ENCODE measurements at regions not wholly inside any gene's neighbourhood (a gene's known extent, or its start where the extent isn't known, plus 50 kb on each side); places are given as distances from the start of the nearest gene placed in this dataset.
"Not testable (repeated sequence)": the region's sequence is repeated elsewhere in the genome, so short reads cannot be mapped to it uniquely, and the experiment has no call there.

- H3K27ac Mint-ChIP-seq; DNase-seq (ENCODE audit: extremely low spot score, unreplicated experiment); H3K27me3 Mint-ChIP-seq; H3K4me1 Mint-ChIP-seq (ENCODE audit: unreplicated experiment); H3K36me3 Mint-ChIP-seq; H3K4me3 Mint-ChIP-seq; H3K9me3 Mint-ChIP-seq: not testable (repeated sequence)
Measured at GRCh38 chr21:5055027-5055754, 5466.2 kb upstream of the TPTE start.

GRCh38 chr21:5055996-5056962 is 5465.1 kb upstream of the TPTE start:
- not testable (repeated sequence) for DNase-seq (ENCODE audit: extremely low spot score, unreplicated experiment); H3K4me3 Mint-ChIP-seq; H3K4me1 Mint-ChIP-seq (ENCODE audit: unreplicated experiment); H3K27ac Mint-ChIP-seq; H3K27me3 Mint-ChIP-seq; H3K36me3 Mint-ChIP-seq; H3K9me3 Mint-ChIP-seq

- not testable (repeated sequence) for H3K27me3 Mint-ChIP-seq; H3K27ac Mint-ChIP-seq; DNase-seq (ENCODE audit: extremely low spot score, unreplicated experiment); H3K9me3 Mint-ChIP-seq; H3K36me3 Mint-ChIP-seq; H3K4me1 Mint-ChIP-seq (ENCODE audit: unreplicated experiment); H3K4me3 Mint-ChIP-seq
Measured at GRCh38 chr21:5057077-5057476, 5464.3 kb upstream of the TPTE start.

GRCh38 chr21:5060364-5061083 is 5460.9 kb upstream of the TPTE start:
- H3K36me3 Mint-ChIP-seq; H3K27ac Mint-ChIP-seq; DNase-seq (ENCODE audit: extremely low spot score, unreplicated experiment); H3K4me1 Mint-ChIP-seq (ENCODE audit: unreplicated experiment); H3K4me3 Mint-ChIP-seq; H3K9me3 Mint-ChIP-seq; H3K27me3 Mint-ChIP-seq: not testable (repeated sequence)

- not testable (repeated sequence) for H3K27me3 Mint-ChIP-seq; DNase-seq (ENCODE audit: extremely low spot score, unreplicated experiment); H3K9me3 Mint-ChIP-seq; H3K4me1 Mint-ChIP-seq (ENCODE audit: unreplicated experiment); H3K36me3 Mint-ChIP-seq; H3K27ac Mint-ChIP-seq; H3K4me3 Mint-ChIP-seq
Measured at GRCh38 chr21:5064581-5065142, 5456.7 kb upstream of the TPTE start.

GRCh38 chr21:5065240-5066211 is 5455.9 kb upstream of the TPTE start:
- H3K9me3 Mint-ChIP-seq = not testable (repeated sequence)

GRCh38 chr21:5066682-5067251 is 5454.6 kb upstream of the TPTE start:
- H3K27ac Mint-ChIP-seq; H3K27me3 Mint-ChIP-seq; DNase-seq (ENCODE audit: extremely low spot score, unreplicated experiment); H3K9me3 Mint-ChIP-seq; H3K36me3 Mint-ChIP-seq; H3K4me1 Mint-ChIP-seq (ENCODE audit: unreplicated experiment); H3K4me3 Mint-ChIP-seq: not testable (repeated sequence)

More at GRCh38 chr21:5065240-5066211, 5455.9 kb upstream of the TPTE start:
- H3K27me3 Mint-ChIP-seq; H3K36me3 Mint-ChIP-seq; H3K27ac Mint-ChIP-seq; H3K4me1 Mint-ChIP-seq (ENCODE audit: unreplicated experiment); DNase-seq (ENCODE audit: extremely low spot score, unreplicated experiment); H3K4me3 Mint-ChIP-seq: not testable (repeated sequence)

GRCh38 chr21:5067326-5068048 is 5453.9 kb upstream of the TPTE start:
- H3K36me3 Mint-ChIP-seq; H3K4me1 Mint-ChIP-seq (ENCODE audit: unreplicated experiment); DNase-seq (ENCODE audit: extremely low spot score, unreplicated experiment); H3K27me3 Mint-ChIP-seq; H3K9me3 Mint-ChIP-seq; H3K4me3 Mint-ChIP-seq; H3K27ac Mint-ChIP-seq: not testable (repeated sequence)

GRCh38 chr21:5068649-5069048 is 5452.7 kb upstream of the TPTE start:
- not testable (repeated sequence) for H3K27me3 Mint-ChIP-seq; H3K36me3 Mint-ChIP-seq; H3K27ac Mint-ChIP-seq; H3K9me3 Mint-ChIP-seq; H3K4me3 Mint-ChIP-seq; DNase-seq (ENCODE audit: extremely low spot score, unreplicated experiment); H3K4me1 Mint-ChIP-seq (ENCODE audit: unreplicated experiment)

- not testable (repeated sequence) for H3K9me3 Mint-ChIP-seq, H3K27me3 Mint-ChIP-seq, H3K36me3 Mint-ChIP-seq
Measured at GRCh38 chr21:5071180-5071579, 5450.2 kb upstream of the TPTE start.

GRCh38 chr21:5076854-5077253 is 5444.5 kb upstream of the TPTE start:
- not testable (repeated sequence) for H3K27ac Mint-ChIP-seq; DNase-seq (ENCODE audit: extremely low spot score, unreplicated experiment); H3K9me3 Mint-ChIP-seq; H3K4me1 Mint-ChIP-seq (ENCODE audit: unreplicated experiment); H3K4me3 Mint-ChIP-seq; H3K27me3 Mint-ChIP-seq; H3K36me3 Mint-ChIP-seq

More at GRCh38 chr21:5071180-5071579, 5450.2 kb upstream of the TPTE start:
- not testable (repeated sequence) for DNase-seq (ENCODE audit: extremely low spot score, unreplicated experiment); H3K4me1 Mint-ChIP-seq (ENCODE audit: unreplicated experiment); H3K27ac Mint-ChIP-seq; H3K4me3 Mint-ChIP-seq

- not testable (repeated sequence) for H3K4me3 Mint-ChIP-seq; H3K9me3 Mint-ChIP-seq; H3K27me3 Mint-ChIP-seq; DNase-seq (ENCODE audit: extremely low spot score, unreplicated experiment); H3K36me3 Mint-ChIP-seq; H3K4me1 Mint-ChIP-seq (ENCODE audit: unreplicated experiment); H3K27ac Mint-ChIP-seq
Measured at GRCh38 chr21:5079361-5079760, 5442.0 kb upstream of the TPTE start.
